ENCODE measurements at regions not wholly inside any gene's neighbourhood (a gene's known extent, or its start where the extent isn't known, plus 50 kb on each side); places are given as distances from the start of the nearest gene placed in this dataset.

GRCh38 chr5:162550236-162550635 is 482.7 kb downstream of the GABRG2 start:
- TF ChIP-seq TCF7L2 (IDR thresholded peaks at IDR 0.05; ENCODE audit: low read depth, low read length) = no peak
- TF ChIP-seq CTCF (IDR thresholded peaks at IDR 0.05) = no peak
- no peak for TF ChIP-seq POLR2AphosphoS5 (IDR thresholded peaks at IDR 0.05; ENCODE audit: low read depth, low read length)

Data from Panc1 (cell line).